Left renal pelvis (tissue), 4 donors: ENCODE measurements at regions not wholly inside any gene's neighbourhood (a gene's known extent, or its start where the extent isn't known, plus 50 kb on each side); places are given as distances from the start of the nearest gene placed in this dataset.
"Not testable (repeated sequence)": the region's sequence is repeated elsewhere in the genome, so short reads cannot be mapped to it uniquely, and the experiment has no call there.

Experiments
- DNase-seq, 4 donors: peaks; one replicate each; pipeline ENCODE4 v3.0.0-alpha.2; 2013; ENCODE audit warnings: low read depth in 4 of 4, low spot score in 3 of 4

DNA sequence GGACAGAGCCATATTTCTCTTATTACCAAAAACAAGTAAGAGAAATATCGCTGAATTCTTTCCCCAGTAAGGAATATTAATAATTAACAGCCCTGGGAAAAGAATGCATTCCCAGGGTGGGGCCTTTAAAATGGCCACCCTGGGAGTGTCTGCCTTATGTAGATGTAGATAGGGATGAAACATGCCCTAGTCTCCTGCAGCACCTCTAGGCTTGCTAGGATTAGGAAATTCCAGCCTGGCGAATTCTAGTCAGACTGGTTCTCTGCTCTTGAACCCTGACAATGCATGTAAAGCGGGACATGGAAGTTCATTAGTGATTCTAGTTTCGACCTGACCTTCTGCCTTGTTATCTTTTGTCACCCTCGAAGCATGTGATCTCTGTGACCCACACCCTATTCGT, 405.2 kb upstream of the MAP2 start:
- DNase-seq: not testable (repeated sequence)

DNA sequence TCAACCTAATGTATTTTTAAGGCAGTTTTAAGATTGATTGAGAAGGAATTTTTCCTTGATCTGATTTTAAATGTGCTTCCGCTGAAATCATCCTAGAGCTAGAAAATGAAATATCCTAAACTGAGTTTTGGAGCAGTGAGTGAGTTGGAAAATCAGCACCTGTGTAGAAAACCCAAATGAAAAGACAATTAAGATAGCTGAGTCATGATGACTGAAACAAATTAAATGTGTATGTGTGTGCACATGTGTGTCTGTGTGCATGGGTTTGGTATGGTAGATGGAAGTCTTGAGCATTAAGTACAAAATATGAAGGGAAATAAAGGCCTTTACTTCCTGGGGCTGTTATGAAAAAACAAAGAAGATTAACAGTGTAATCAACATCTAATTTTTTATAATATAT, 394.6 kb upstream of the MAP2 start:
- no peak for DNase-seq

DNA sequence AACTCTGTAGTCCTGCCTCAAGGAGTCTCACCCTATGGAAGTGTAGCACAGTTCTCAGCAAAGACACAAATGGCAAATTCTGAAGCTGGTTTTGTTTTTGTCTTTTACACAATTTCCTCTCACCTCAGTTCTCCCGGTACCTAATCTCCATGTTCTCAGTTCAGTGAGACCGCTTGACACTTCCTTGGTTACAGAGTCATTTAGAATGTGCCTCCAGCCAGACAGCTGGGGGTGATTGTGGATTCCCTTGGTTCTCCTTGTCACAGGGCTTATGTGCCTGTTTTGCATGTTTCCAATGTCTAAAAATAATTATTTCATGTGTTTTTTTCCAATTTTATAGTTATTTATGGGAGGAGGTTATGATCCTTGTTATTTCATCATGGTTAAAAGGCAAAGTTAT, 379.5 kb upstream of the MAP2 start:
- DNase-seq: no peak

DNA sequence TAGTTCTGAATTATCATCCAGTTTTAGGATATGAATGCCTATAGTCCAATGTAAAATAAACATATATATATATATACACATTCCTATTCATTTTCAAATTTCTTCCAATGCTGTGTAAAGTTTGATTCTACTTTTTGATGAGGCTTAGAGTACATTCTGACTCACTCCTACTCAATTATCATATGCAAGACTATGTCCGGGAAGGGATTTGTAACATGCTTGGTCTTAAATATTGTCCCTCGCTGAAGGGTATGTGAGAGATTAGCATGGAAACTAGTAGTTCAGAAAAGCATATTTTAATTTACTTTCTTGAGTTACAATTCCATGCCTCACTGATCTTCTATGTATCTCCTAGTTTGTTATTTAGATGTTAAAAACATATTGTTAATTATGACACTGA, 377.7 kb upstream of the MAP2 start:
- no peak for DNase-seq

DNA sequence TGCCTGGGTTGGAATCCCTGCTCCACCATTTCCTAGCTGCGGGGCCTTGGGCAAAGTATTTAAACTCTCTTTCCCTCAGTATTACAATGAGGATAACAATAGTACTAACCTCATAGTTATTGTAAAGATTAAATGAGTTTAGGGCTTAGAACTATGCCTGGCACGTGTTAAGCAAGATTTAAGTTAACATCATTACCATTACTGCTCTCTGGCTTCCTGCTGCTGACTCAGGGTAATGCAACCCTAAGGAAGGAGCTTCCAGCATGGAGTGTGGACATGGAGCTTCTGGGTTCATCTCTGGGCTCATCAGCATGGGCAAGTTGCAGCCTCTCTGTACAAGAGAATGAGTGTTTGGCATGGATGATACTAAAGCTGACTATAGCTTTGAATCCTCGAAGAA, 374.2 kb upstream of the MAP2 start:
- DNase-seq: no peak

DNA sequence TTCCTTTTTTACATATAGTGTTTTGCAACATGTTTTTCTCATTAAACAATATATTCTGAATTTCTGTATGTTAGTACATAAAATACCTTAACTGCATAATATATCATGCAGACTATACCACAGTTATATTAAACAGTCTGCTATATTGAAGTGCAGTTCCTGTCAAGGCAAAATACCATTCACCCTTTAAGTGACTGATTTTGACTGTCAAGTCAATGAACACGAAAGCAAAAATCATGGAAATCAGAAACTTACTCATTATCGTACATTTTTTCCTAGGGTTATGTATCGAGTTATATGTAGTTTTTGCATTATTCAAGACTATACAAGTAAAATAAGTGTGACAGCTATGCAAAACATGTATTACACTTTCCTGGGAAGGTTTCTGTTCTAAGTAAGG, 361.6 kb upstream of the MAP2 start:
- no peak for DNase-seq

DNA sequence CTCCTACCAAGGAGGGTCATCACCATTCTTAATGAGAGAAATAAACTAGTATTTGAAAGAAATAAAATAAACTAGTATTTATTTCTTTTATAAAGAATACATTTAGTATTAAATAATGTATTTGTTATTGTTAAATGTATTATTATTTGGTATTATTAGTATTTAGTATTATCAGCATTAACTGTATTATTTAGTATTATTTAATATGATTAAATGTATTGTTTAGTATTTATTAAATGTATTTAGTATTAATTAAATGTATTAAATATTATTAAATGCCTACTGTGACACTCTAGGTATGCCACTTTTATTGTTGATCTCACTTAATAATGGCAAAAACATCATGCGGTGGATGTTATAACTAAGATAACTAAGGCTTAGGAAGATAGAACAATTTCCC, 353.6 kb upstream of the MAP2 start:
- DNase-seq: no peak

DNA sequence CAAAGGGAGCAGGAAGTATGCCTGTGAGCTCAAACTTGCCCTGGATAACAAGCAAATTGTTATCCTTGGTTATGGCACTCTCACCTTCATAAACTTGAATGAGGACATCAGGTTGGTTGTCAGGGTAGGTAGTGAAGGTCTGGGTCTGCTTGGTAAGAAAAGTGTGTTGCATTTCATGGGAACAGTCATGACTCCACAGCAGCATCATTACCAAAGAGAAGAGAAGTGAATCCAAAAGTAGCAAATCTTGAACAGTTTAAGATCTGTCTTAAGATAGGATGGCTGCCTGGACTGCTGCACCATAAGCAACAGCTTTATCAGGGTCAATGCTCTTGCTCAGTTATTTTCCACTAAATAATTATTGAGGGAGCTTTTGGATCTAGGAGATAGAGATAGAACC, 350.7 kb upstream of the MAP2 start:
- no peak for DNase-seq

DNA sequence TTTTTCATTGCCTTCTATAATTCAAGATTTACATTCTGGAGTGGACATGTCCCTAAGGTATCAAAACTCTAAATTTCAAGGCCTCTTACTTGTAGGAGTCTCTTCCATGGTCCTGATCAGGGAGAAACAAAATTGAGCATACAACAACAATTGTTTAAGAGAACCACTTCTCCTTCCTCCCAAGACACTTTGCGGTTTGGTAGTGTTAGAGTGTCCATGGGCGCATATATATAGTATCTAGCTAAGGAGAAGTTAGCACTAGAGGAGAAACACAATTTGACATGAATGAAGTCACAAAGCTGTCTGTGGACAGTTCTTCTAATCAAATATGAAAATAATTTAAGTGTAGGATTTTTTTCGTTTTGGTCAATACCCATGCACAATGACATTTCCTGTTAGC, 349.1 kb upstream of the MAP2 start:
- DNase-seq: no peak

DNA sequence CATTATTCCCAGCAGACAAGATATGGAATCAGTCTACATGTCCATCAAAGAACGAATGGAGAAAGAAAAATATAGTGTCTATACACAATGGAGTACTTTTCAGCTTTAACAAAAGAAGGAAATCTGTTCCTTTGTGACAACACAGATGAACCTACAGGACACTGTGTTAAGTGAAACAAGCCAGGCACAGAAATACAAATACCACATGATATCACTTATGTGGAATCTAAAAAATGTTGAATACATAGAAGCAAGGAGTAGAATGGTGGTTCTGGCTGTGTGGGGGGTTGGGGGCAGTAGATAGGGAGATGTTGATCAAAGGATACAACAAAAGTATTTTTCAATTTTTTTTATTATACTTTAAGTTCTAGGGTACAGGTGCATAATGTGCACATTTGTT, 347.7 kb upstream of the MAP2 start:
- no peak for DNase-seq

DNA sequence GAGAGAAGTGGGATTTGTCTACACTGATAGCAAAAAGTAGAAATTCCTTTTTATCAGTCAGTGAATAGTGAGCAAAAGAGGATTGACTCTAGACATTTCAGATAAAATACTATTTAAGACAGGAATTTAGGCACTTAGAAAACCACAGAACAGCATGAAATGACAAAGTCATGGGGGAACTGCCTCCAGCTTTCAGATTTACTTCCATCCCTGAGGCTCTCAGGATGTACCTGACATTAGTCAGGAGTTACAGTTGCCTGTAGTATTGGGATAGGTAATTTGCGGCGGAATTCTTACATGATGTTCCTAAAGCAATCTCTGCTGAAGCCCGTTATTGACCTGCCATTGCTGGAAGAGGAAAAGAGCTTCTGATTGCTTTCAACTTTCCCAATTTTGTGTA, 337.1 kb upstream of the MAP2 start:
- no peak for DNase-seq

DNA sequence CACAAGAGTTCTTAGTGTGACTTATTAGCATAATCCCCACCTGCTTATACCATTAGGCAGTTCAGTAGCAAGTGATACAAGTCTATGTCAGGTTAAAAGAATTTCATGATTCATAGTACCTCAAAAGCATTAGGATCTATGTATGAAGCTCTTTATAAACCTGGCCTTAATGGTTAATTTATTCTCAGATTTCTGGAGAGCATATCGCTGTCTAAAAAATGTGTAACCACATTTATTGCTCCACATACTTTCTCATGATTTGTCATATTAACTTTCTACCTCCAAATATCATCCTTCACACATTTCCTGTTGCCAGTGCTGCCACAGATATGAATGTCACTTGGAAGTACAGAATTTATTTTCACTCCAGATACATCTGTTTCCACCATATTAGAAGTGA, 332.8 kb upstream of the MAP2 start:
- DNase-seq: no peak

DNA sequence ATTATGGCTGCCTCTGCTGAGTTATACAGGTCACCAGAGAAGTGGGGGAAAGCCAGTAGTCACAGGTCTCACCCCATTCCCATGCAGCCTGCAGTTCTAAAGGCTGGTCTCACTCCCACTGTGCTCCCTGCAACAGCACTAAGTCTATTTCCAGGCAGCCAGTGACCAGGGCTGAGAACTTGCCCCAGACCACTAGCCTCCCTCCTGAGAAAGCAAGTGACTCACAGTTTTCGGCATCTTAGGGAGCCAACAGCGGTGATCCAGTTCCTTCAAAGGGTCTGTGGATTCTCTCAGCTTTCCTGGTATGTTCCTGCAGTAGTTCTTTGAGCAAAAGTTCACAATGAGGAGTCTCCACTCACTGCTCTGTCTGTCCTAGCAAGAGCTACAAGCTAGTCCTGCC, 329.6 kb upstream of the MAP2 start:
- no peak for DNase-seq

DNA sequence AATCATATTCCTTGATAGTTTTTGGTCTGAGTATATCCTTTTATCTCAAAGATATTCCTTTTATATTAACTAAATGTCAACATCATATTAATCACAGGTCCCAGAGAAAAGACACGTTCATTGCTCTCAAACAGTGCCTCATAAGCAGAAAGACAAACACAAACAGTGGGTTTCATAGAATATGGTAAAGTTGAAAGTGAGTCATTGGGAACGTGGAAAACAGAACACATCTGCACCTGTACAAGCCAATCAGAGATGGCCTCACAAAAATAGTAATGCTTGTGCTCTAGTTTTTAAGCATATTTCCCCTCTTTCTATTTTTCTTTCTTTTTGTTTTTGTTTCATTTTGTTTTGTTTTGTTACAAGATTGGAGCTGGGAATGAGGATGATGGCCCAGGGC, 328.4 kb upstream of the MAP2 start:
- DNase-seq: no peak

DNA sequence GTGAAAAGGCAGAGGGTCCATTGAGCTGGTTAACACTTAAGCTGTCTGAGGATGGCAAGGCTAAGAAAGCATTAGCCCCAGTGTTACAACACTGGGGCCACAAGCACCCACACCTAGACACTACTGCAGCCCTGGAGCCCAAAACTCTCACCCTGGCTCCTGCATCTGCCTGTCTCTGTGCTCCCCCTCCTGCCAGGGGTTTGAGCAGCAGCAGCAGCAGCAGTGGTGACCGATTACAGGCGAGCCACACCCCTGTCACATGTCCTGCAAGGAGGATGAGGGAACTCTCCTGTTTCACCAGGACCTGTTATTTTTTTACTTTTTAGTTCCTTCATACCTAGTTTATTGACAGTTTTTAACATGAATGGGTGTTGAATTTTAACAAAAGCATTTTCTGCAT, 326.7 kb upstream of the MAP2 start:
- DNase-seq: no peak

DNA sequence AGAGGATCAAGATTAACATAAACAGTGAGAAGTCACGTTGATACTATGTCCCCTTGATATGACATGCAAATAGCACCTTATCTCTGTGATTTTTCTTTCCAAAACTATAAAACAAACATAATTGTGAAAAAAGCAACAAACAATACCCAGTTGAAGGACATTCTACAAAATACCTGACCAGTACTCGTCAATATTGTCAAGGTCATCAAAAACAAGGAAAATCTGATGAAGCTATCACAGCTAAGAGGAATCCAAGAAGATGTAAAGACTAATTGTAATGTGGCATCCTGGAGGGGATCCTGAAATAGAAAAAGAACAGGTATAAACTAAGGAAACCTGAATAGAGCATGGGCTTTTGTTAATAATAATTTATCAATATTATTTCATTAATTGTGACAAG, 321.5 kb upstream of the MAP2 start:
- no peak for DNase-seq

DNA sequence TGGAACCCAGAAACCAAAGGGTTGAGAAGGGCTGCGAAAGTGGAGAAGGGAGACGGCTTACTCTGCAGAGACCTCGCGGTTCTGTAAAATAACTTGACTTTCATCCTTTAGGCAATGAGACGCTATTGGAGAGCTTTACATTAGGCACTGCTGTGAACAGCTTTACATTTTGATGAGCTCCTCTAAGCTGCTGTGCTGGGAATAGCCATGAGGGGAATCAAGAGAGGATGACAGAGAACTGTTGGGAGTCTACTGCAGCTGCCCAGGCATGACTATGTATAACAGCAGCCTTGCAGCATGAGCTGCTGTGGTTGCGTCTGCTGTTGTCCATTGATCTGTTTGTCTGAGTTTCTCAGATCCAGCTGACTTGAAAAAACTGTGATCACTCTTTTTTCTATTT, 310.8 kb upstream of the MAP2 start:
- no peak for DNase-seq

DNA sequence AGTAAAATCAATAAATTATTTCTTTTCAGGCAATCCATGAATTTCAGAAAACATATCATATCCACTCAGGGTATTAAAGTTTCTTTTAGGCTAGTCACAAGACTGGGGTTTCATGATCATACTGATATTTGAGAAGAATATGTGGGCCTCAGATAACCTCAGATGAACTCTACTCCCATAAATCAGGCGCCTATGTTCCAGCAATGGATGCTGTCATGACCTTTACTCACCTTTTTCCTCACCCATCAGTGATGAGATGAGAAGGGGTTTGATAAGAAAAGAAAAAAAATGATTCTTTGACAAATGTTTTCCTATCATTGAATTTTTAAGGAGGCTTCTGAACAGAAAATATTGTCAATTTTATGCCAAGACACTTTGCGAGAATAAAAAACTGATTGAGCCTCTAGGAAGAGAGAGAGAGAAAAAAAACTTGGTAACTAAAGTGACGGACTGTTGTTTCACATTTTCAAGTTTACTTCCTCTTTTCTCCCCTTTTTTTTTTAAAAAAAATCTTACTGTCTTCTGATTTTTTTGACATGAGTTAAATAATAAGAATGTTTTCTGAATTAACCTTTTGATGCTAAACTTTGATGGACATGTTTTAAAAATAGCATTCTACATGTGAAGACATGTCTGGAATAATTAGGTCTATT, 309.1 kb upstream of the MAP2 start:
- DNase-seq: no peak

DNA sequence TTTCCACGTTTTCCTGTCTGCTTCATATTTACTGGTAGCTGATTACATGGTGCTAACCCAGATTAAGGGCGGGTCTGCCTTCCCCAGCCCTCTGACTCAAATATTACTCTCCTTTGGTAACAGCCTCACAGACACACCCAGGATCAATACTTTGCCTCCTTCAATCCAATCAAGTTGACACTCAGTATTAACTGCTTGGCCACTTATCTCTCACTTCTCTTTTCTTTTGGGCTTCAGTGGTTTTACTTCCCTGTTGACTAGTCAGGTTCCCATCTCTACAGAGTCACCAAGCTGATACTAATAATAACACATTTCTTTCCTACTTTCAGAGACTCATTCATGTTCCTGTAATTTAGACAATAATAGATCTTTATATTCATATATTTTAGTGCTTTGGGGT, 302.2 kb upstream of the MAP2 start:
- no peak for DNase-seq

DNA sequence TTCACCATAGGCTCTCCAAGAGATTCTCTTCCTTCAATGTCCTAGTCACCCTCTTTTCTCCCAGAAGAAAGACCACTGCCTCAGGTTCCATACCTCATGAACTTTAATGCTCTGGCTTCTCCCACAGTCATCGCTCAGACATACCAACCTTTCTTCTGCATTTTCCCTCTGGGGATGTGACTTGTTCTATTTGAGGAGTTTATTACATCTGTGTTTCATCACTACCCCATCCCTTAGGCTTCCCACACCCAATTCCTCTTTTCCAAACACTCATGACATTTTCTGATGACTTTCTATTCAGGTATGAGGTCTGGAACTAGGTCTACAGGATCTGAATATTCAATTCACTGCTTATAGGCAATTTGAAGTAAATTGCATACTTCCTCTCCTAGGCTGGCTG, 298.6 kb upstream of the MAP2 start:
- no peak for DNase-seq

DNA sequence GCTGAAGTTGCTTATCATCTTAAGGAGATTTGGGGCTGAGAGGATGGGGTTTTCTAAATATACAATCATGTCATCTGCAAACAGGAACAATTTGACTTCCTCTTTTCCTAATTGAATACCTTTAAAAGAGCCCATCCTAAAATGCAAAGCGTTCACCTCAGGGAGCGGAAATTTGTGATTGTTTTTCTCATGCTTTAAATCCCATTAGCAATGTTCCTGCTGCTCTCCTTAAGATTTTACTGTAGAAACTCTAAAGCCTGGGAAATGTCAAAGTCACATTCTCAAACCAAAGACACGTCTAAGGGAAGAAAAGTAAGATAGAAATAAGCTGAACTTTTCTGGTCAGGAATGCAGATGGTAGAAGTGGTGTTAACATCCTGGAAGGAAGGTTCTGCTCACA, 285.8 kb upstream of the MAP2 start:
- DNase-seq: no peak

DNA sequence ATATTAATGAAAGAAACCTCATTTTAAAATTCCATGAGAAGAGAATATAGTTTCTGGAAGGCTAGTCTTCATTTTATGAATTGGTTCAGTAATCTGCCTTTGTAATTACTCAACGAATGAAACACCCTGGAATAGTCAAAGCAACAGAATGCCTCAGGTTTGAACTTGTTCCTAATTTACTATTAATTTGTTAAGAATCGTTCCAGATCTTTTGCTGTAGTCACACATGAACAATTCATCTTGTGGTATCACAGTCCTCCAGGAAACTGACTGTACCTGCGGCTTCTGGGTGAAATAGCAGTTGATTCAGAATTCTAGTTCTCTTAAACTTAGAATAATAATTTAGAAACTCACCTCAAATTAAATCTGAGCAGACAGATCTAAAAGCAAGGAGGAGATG, 282.7 kb upstream of the MAP2 start:
- no peak for DNase-seq

DNA sequence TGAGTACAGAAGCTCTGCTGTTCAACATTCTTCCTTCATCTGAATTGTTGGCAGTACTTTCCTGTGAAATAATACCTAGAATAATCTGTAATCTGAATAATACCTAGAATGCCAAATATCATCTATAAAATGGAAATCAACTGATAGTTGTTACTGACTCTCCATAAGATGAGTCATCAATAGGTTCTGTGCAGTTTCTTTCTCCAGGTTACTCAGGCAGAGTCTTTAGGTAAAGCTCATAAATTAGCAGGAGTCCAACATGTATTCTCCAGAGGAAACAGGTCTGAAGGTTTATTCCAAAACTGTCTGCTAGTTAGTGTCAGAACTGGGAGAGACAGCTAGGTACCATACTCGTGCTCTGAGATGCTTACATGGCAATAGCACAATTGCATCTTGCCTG, 282.0 kb upstream of the MAP2 start:
- DNase-seq: no peak
